ENCODE measurements at regions not wholly inside any gene's neighbourhood (a gene's known extent, or its start where the extent isn't known, plus 50 kb on each side); places are given as distances from the start of the nearest gene placed in this dataset.

DNA sequence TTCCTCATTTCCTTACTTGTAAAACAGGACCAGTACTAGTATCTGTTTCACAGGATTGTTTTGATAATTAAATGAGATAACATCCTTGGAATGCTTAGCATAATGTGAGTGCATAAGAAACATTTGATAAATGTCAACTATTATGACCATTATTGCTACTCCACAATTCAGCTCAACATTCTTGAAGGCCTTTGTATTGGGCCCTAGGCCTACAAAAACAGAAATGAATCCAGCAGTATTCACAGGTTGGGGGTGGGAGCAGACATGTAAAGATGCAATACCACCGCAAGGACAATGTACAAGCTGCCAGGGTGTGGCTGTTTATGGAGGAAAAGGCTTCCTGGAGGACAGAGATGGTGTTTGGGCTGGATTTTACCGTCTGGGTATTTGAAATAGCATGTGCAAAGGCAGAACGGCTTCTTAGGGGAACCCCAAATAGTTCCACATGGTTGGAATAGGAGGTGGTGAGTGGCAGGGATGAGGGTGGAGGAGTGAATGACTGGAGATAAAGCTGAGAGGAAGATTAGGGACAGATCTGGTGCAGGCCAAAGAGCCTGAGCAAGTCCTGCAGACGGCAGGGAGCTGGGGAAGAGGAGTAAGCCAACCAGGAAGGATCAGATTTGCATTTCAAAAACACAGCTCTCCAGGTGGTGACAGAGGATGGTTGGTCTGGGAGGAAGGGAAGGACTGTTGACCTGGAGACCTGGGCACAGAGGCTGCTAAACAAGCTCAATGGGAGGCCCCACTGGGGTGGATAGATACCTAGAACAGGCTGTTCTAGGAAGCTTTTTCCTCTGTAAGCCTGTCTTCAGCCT is 57.0 kb upstream of the EPB41L1 start:
- DNase-seq (no peak), ATAC-seq (ENCODE audit: low read depth) (peak; percentile 5)
- Mint-ChIP-seq H3K4me1 (peaks cover 34% of the 10 kb centered on the region), H3K9me3 (ENCODE audit: insufficient read depth) (peaks cover 2% of the 10 kb centered on the region), H3K27me3 (peaks cover 11% of the 10 kb centered on the region), H3K27ac (peak overlapping the region; percentile 66), H3K4me3 (peak overlapping the region; percentile 26)
- Histone ChIP-seq H4K20me1 (ENCODE audit: control insufficient read depth, insufficient read depth, low read length, poor library complexity, severe bottlenecking) (no peaks in the 10 kb centered on the region), H3K79me2 (ENCODE audit: control insufficient read depth, insufficient read depth, low read length) (no peaks in the 10 kb centered on the region), H2AFZ (ENCODE audit: insufficient read depth, low read depth, low read length, poor library complexity, severe bottlenecking) (no peak overlapping the region), H3K27me3 (replicated peaks in 1 of 4; ENCODE audit: control extremely low read depth in 1 of 4, control insufficient read depth in 3 of 4, insufficient read depth in 4 of 4, low read length in 3 of 4) (peaks cover 0 to 20% (median 11%) of the 10 kb centered on the region in 4 experiments), H3K36me3 (replicated peaks in 1 of 2; ENCODE audit: control extremely low read depth in 1 of 2, control insufficient read depth in 1 of 2, extremely low read depth in 1 of 2, insufficient read depth in 2 of 2, low read length in 1 of 2) (no peaks in the 10 kb centered on the region), H3K4me3 (ENCODE audit: control extremely low read depth in 1 of 5, extremely low read depth in 1 of 5, insufficient read depth in 1 of 5, low read depth in 2 of 5, low read length in 4 of 5) (no peak overlapping the region), H3K27ac (ENCODE audit: low read length in 2 of 2) (peak overlapping the region in 1 of 2 donors; percentile 49), H3K4me2 (replicated peaks; ENCODE audit: low read depth, low read length, poor library complexity, severe bottlenecking) (peak overlapping the region; percentile 47), H3K4me1 (ENCODE audit: control insufficient read depth in 2 of 2, insufficient read depth in 2 of 2, low read length in 2 of 2) (peaks cover 34 to 38% of the 10 kb centered on the region in 2 donors), H3K9ac (ENCODE audit: low read length) (no peak overlapping the region), H3K9me3 (ENCODE audit: control extremely low read depth in 1 of 3, control insufficient read depth in 2 of 3, insufficient read depth in 1 of 3, low read length in 2 of 3) (peaks cover 0 to 3% (median 0%) of the 10 kb centered on the region in 3 donors)
- TF ChIP-seq, protein P1, sequence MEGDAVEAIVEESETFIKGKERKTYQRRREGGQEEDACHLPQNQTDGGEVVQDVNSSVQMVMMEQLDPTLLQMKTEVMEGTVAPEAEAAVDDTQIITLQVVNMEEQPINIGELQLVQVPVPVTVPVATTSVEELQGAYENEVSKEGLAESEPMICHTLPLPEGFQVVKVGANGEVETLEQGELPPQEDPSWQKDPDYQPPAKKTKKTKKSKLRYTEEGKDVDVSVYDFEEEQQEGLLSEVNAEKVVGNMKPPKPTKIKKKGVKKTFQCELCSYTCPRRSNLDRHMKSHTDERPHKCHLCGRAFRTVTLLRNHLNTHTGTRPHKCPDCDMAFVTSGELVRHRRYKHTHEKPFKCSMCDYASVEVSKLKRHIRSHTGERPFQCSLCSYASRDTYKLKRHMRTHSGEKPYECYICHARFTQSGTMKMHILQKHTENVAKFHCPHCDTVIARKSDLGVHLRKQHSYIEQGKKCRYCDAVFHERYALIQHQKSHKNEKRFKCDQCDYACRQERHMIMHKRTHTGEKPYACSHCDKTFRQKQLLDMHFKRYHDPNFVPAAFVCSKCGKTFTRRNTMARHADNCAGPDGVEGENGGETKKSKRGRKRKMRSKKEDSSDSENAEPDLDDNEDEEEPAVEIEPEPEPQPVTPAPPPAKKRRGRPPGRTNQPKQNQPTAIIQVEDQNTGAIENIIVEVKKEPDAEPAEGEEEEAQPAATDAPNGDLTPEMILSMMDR (IDR thresholded peaks at IDR 0.05): no peak
- TF ChIP-seq EZH2 (IDR thresholded peaks at IDR 0.05; ENCODE audit: borderline replicate concordance, insufficient read depth, low read depth, low read length, poor library complexity, severe bottlenecking): no peak
- intact Hi-C loops (cut with micrococcal nuclease): loop anchor here (2.0 to 5.0 kb wide), 2 partner anchors 33 to 40 kb away; no protein-coding TSS in a partner anchor
- WGBS (ENCODE audit: insufficient coverage): 77% methylated on average over 4 of the region's 4 CpGs
- ChIA-PET CTCF (interaction anchor here (1.1 to 2.4 kb wide), 4 partner anchors 41 to 107 kb away, joined by 4 to 12 read pairs (median 8); no protein-coding TSS in a partner anchor), POLR2A (interaction anchor here (0.5 to 0.6 kb wide), 2 partner anchors 37 to 1024 kb away, joined by 8 to 11 read pairs; no protein-coding TSS in a partner anchor)

DNA sequence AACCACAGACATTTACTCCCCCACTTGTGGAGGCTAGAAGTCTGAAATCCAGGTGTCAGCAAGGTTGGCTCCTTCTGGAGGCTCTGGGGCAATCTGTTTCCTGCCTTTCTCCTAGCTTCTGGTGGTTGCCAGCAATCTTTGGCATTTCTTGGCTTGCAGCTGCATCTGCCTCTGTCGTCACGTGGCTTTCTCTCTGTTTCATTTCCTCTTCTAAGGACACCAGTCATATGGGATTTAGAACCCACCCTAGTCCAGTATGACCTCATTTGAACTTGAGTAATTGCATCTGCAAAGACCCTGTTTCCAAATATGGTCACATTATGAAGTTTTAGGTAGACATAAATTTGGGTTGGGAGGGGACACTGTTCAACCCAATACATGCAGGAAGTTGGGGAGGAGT is 56.2 kb upstream of the EPB41L1 start:
- Histone ChIP-seq H2AFZ (ENCODE audit: insufficient read depth, low read depth, low read length, poor library complexity, severe bottlenecking) (no peak overlapping the region), H3K27me3 (replicated peaks in 1 of 4; ENCODE audit: control extremely low read depth in 1 of 4, control insufficient read depth in 3 of 4, insufficient read depth in 4 of 4, low read length in 3 of 4) (peaks cover 0 to 13% (median 7%) of the 10 kb centered on the region in 4 experiments), H3K79me2 (ENCODE audit: control insufficient read depth, insufficient read depth, low read length) (no peaks in the 10 kb centered on the region), H3K4me3 (ENCODE audit: control extremely low read depth in 1 of 5, extremely low read depth in 1 of 5, insufficient read depth in 1 of 5, low read depth in 2 of 5, low read length in 4 of 5) (no peak overlapping the region), H3K9ac (ENCODE audit: low read length) (no peak overlapping the region), H3K36me3 (replicated peaks in 1 of 2; ENCODE audit: control extremely low read depth in 1 of 2, control insufficient read depth in 1 of 2, extremely low read depth in 1 of 2, insufficient read depth in 2 of 2, low read length in 1 of 2) (no peaks in the 10 kb centered on the region), H3K4me2 (replicated peaks; ENCODE audit: low read depth, low read length, poor library complexity, severe bottlenecking) (peak overlapping the region; percentile 47), H3K4me1 (ENCODE audit: control insufficient read depth in 2 of 2, insufficient read depth in 2 of 2, low read length in 2 of 2) (peaks cover 28 to 32% of the 10 kb centered on the region in 2 donors), H3K27ac (ENCODE audit: low read length in 2 of 2) (peak overlapping the region in 1 of 2 donors; percentile 49), H4K20me1 (ENCODE audit: control insufficient read depth, insufficient read depth, low read length, poor library complexity, severe bottlenecking) (no peaks in the 10 kb centered on the region), H3K9me3 (ENCODE audit: control extremely low read depth in 1 of 3, control insufficient read depth in 2 of 3, insufficient read depth in 1 of 3, low read length in 2 of 3) (no peaks in the 10 kb centered on the region)
- POLR2A ChIA-PET: no interaction called here
- CTCF ChIA-PET: interaction anchor here (1.1 to 2.4 kb wide), 4 partner anchors 15 to 107 kb away, joined by 4 to 12 read pairs (median 8); no protein-coding TSS in a partner anchor
- Mint-ChIP-seq H3K4me3 (peak overlapping the region; percentile 10), H3K4me1 (peaks cover 29% of the 10 kb centered on the region), H3K9me3 (ENCODE audit: insufficient read depth) (peaks cover 2% of the 10 kb centered on the region), H3K27me3 (peaks cover 6% of the 10 kb centered on the region), H3K27ac (peak overlapping the region; percentile 66)
- WGBS (ENCODE audit: insufficient coverage): 0% methylated on average over 2 of the region's 2 CpGs
- DNase-seq (peak; percentile 82), ATAC-seq (ENCODE audit: low read depth) (peak; percentile 76)
- intact Hi-C loops (cut with micrococcal nuclease): loop anchor here (2.0 to 5.0 kb wide), 2 partner anchors 34 to 39 kb away; no protein-coding TSS in a partner anchor
- no peak for TF ChIP-seq EZH2 (IDR thresholded peaks at IDR 0.05; ENCODE audit: borderline replicate concordance, insufficient read depth, low read depth, low read length, poor library complexity, severe bottlenecking)
- TF ChIP-seq, protein P1 (IDR thresholded peaks at IDR 0.05): no peak
